Neutrophil (primary cell): ENCODE measurements at regions not wholly inside any gene's neighbourhood (a gene's known extent, or its start where the extent isn't known, plus 50 kb on each side); places are given as distances from the start of the nearest gene placed in this dataset.

ENCODE experiments used
- H3K27ac ChIP-seq: fragments of 200-600 bp; sonication (generic); 2 replicates; pipeline ENCODE4 v1.5.1; 2016; ENCODE audit warnings: mild to moderate bottlenecking, moderate library complexity
- H3K27me3 ChIP-seq: fragments of 200-600 bp; sonication (generic); 2 replicates; pipeline ENCODE4 v1.6.0; 2016; ENCODE audit warnings: mild to moderate bottlenecking
- H3K36me3 ChIP-seq: fragments of 200-600 bp; sonication (generic); 2 replicates; pipeline ENCODE4 v1.5.1; 2017
- H3K4me1 ChIP-seq, 2 experiments: fragments of 200-600 bp in 1 of 2; sonication (generic) in 1 of 2; 1 replicate in 1 of 2; 2 replicates in 1 of 2; pipeline versions ENCODE4 v1.5.1 to v1.6.1; 2013 to 2016; ENCODE audit warnings: low read depth in 1 of 2, low read length in 1 of 2, mild to moderate bottlenecking in 1 of 2, moderate library complexity in 1 of 2; ENCODE audit not compliant: control insufficient read depth in 1 of 2, insufficient read depth in 1 of 2
- H3K4me3 ChIP-seq, 2 experiments: fragments of 200-600 bp in 1 of 2; sonication (generic) in 1 of 2; 1 replicate in 1 of 2; 2 replicates in 1 of 2; pipeline ENCODE4 v1.5.1; 2013 to 2016; ENCODE audit warnings: low read depth in 1 of 2, low read length in 1 of 2, mild to moderate bottlenecking in 1 of 2, moderate library complexity in 1 of 2
- H3K9me3 ChIP-seq: fragments of 200-600 bp; sonication (generic); 2 replicates; pipeline ENCODE4 v1.5.1; 2016
- TF ChIP-seq, protein P1 (sequence below): fragments of 200-600 bp; sonication (generic); IDR thresholded peaks from 2 replicates; pipeline ENCODE4 v1.5.1; 2016; ENCODE audit warnings: antibody characterized with exemption

DNA sequence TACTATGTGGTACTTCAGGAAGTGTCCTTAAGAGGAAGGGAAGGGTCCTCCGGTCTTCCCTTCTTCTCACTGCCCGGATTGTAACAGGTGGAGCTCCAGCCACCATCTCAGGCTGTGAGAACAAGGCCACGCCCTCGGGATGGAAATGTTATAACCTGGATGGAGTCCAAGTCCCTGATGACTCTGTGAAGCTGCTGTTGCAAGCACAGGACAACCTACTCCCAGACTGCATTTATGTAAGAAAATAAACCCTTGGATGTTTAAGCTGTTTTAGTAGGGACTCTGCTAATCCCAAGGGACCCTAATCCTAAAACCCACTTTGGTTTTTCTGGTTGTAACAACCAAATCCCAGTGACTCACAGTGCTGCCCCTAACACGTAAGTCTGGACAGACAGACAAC is 221.6 kb downstream of the ACTL7B start:
- H3K27ac ChIP-seq: no peak overlapping the region
- H3K4me1 ChIP-seq: peaks cover 0 to 8% of the 10 kb centered on the region in 2 experiments
- H3K9me3 ChIP-seq: no peaks in the 10 kb centered on the region
- TF ChIP-seq, protein P1, sequence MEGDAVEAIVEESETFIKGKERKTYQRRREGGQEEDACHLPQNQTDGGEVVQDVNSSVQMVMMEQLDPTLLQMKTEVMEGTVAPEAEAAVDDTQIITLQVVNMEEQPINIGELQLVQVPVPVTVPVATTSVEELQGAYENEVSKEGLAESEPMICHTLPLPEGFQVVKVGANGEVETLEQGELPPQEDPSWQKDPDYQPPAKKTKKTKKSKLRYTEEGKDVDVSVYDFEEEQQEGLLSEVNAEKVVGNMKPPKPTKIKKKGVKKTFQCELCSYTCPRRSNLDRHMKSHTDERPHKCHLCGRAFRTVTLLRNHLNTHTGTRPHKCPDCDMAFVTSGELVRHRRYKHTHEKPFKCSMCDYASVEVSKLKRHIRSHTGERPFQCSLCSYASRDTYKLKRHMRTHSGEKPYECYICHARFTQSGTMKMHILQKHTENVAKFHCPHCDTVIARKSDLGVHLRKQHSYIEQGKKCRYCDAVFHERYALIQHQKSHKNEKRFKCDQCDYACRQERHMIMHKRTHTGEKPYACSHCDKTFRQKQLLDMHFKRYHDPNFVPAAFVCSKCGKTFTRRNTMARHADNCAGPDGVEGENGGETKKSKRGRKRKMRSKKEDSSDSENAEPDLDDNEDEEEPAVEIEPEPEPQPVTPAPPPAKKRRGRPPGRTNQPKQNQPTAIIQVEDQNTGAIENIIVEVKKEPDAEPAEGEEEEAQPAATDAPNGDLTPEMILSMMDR: no peak
- H3K36me3 ChIP-seq: no peaks in the 10 kb centered on the region
- no peaks in the 10 kb centered on the region for H3K27me3 ChIP-seq
- no peak overlapping the region for H3K4me3 ChIP-seq

DNA sequence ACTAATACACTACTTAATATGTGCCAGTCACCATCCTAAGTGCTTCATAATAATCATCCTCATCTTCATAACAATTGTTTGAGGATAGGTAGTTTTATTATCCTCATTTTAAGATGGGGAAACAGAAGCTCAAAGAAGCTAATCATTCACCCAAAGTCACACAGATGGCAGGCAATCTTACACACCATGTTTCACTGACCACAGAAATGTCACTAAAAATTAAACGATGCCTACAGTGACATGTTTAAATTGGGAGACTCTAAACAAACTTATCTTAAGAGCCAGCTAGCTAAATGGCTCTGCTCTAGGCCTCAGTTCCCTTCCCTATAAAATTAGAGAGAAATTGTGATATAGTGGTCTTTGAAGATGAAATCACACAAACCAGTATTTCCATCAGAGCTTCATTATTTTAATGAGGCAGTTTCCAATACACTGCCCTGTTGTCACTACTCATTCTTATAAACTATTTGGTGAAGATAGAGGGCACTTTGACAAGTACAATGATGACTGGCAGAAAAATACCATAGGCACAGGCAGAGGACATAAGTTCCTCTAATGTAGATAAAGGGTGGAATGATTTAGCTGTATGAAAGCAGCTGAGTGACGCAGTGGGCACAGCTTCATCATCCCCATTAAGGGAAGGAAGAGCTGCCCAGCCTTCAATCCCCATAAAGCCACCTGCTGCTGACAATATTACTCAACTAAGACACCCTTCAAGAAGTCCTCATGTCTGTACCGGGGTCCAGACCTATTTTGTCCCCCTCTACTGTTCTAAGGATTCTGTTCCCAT is 224.1 kb downstream of the ACTL7B start:
- Histone ChIP-seq H3K9me3 (no peaks in the 10 kb centered on the region), H3K4me3 (no peak overlapping the region), H3K4me1 (peaks cover 0 to 8% of the 10 kb centered on the region in 2 experiments), H3K27ac (no peak overlapping the region), H3K27me3 (no peaks in the 10 kb centered on the region), H3K36me3 (no peaks in the 10 kb centered on the region)
- TF ChIP-seq, protein P1: no peak

DNA sequence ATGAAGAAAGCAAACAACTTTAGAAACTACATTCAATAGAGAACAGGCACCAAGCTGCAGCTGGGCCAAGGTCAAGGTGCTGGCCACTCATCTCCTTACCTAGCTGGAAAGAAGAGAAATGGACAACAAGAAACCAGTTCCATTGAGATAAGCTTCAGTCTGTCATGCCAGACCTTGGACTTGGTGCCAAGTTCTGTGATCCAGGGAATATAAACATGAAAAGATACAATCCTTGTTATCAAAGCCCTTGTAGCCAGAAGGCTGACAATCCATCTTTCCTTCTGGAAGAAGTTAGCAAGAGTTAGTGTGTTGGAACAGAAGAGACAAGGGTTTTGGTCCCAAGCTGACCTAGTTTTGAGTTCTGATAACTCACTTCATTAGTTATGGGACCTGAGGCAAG is 227.5 kb downstream of the ACTL7B start:
- peaks cover 10 to 11% of the 10 kb centered on the region in 2 experiments for H3K4me1 ChIP-seq
- TF ChIP-seq, protein P1: no peak

DNA sequence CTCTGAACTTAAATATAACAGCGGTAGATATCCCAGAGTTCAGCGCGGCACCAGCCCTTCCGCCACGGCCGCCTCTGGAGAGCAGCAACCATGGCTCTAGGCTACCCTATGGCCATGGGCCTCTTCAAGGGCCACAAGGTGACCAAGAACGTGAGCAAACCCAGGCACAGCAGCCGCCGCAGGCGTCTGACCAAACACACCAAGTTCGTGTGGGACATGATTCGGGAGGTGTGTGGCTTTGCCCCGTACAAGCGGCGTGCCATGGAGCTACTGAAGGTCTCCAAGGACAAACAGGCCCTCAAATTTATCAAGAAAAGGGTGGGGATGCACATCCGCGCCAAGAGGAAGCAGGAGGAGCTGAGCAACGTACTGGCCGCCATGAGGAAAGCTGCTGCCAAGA is 229.0 kb downstream of the ACTL7B start:
- no peak overlapping the region for H3K27ac ChIP-seq
- H3K4me3 ChIP-seq: no peak overlapping the region
- no peaks in the 10 kb centered on the region for H3K36me3 ChIP-seq
- H3K4me1 ChIP-seq: peaks cover 22 to 27% of the 10 kb centered on the region in 2 experiments
- H3K27me3 ChIP-seq: no peaks in the 10 kb centered on the region
- H3K9me3 ChIP-seq: no peaks in the 10 kb centered on the region
- TF ChIP-seq, protein P1: no peak

More for the DNA sequence above, 227.5 kb downstream of the ACTL7B start:
- Histone ChIP-seq H3K9me3 (no peaks in the 10 kb centered on the region), H3K36me3 (no peaks in the 10 kb centered on the region), H3K27me3 (no peaks in the 10 kb centered on the region), H3K4me3 (no peak overlapping the region), H3K27ac (no peak overlapping the region)

DNA sequence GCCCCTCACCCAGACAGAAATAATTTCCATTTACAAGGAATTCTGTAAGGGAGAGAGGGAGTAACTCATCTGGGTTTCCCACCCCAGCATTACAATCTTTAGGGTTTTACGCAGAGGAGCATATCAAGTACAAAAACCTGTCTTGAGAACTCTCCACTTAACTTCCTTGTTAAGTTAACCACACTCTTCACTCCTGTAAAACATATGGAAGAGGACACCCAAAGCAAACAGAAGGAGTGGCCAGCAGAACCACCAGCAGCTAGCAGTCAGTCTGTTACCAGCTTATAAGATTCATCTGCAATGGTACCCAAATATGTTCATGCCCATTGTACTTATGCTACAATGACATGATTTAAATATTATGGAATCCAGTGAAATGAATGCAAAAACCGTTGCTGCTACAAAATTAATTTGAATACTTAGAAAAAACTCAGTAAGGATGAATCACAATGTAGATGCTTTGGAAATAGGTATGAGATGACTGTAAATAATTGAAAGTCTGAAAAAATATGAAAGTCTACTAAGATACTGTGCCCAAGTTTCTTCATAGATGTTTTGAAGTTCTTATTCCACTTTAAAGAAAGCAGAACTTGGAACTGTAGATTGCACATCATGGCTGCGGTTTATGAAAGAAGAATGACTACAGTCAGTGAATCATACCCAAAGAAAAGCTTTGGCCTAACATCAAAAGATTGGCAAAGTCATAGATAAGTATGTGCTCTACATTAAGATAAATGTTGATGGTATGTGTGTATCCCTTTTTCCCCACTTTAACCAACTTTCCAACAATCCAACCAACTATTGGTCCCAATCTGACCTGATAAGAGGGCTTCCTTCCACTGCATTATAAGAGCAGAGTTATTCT is 233.6 kb downstream of the ACTL7B start:
- TF ChIP-seq, protein P1: no peak
- Histone ChIP-seq H3K27ac (peak overlapping the region; percentile 47), H3K4me3 (no peak overlapping the region)

More for the DNA sequence above, 233.6 kb downstream of the ACTL7B start:
- H3K36me3 ChIP-seq: no peaks in the 10 kb centered on the region
- H3K9me3 ChIP-seq: no peaks in the 10 kb centered on the region
- H3K27me3 ChIP-seq: no peaks in the 10 kb centered on the region
- peaks cover 26 to 41% of the 10 kb centered on the region in 2 experiments for H3K4me1 ChIP-seq
